GM06990 (cell line): ENCODE measurements at regions not wholly inside any gene's neighbourhood (a gene's known extent, or its start where the extent isn't known, plus 50 kb on each side); places are given as distances from the start of the nearest gene placed in this dataset.

Experiments
- DNase-seq: peaks from one replicate; pipeline ENCODE4 v3.0.0-alpha.2; 2011; ENCODE audit not compliant: insufficient read length; ENCODE audit errors: extremely low read depth
- H3K27me3 ChIP-seq: replicated peaks from 2 replicates; pipeline ENCODE4 v1.6.0; 2011; ENCODE audit warnings: low read length; ENCODE audit not compliant: control insufficient read depth, insufficient read depth
- H3K36me3 ChIP-seq: 2 replicates; pipeline ENCODE4 v1.5.1; 2011; ENCODE audit warnings: low read length; ENCODE audit not compliant: control insufficient read depth, insufficient read depth
- H3K4me3 ChIP-seq: replicated peaks from 2 replicates; pipeline ENCODE4 v1.5.1; 2011; ENCODE audit warnings: low read depth, mild to moderate bottlenecking, control low read depth, low read length
- CTCF ChIP-seq: IDR thresholded peaks from 2 replicates; pipeline ENCODE4 v1.5.1; 2011; ENCODE audit warnings: low read length, control low read depth, mild to moderate bottlenecking, inconsistent platforms; ENCODE audit not compliant: insufficient read depth, poor library complexity, severe bottlenecking

GRCh38 chr12:25764892-25765291, 193.6 kb upstream of the RASSF8 start:
- TF ChIP-seq CTCF = no peak
- no peak for DNase-seq
- H3K27me3 ChIP-seq = no peaks in the 10 kb centered on the region

GRCh38 chr12:25767606-25768005, 190.9 kb upstream of the RASSF8 start:
- Histone ChIP-seq H3K36me3 (no peaks in the 10 kb centered on the region), H3K4me3 (no peak overlapping the region), H3K27me3 (no peaks in the 10 kb centered on the region)
- no peak for DNase-seq
- TF ChIP-seq CTCF = no peak

More at GRCh38 chr12:25764892-25765291, 193.6 kb upstream of the RASSF8 start:
- Histone ChIP-seq H3K4me3 (no peak overlapping the region), H3K36me3 (no peaks in the 10 kb centered on the region)

GRCh38 chr12:25768151-25768550, 190.3 kb upstream of the RASSF8 start:
- TF ChIP-seq CTCF = no peak
- Histone ChIP-seq H3K27me3 (no peaks in the 10 kb centered on the region), H3K36me3 (no peaks in the 10 kb centered on the region), H3K4me3 (no peak overlapping the region)
- DNase-seq = no peak

GRCh38 chr12:25769082-25769945, 189.2 kb upstream of the RASSF8 start:
- no peak for DNase-seq

GRCh38 chr12:25771041-25771440, 187.4 kb upstream of the RASSF8 start:
- no peak for TF ChIP-seq CTCF
- no peaks in the 10 kb centered on the region for H3K27me3 ChIP-seq
- H3K4me3 ChIP-seq = no peak overlapping the region
- DNase-seq = no peak
- H3K36me3 ChIP-seq = no peaks in the 10 kb centered on the region

More at GRCh38 chr12:25769082-25769945, 189.2 kb upstream of the RASSF8 start:
- no peak for TF ChIP-seq CTCF
- H3K4me3 ChIP-seq = no peak overlapping the region
- H3K27me3 ChIP-seq = no peaks in the 10 kb centered on the region
- no peaks in the 10 kb centered on the region for H3K36me3 ChIP-seq

- Histone ChIP-seq H3K4me3 (no peak overlapping the region), H3K36me3 (no peaks in the 10 kb centered on the region), H3K27me3 (no peaks in the 10 kb centered on the region)
- TF ChIP-seq CTCF = no peak
- DNase-seq = no peak
Observed at GRCh38 chr12:25771476-25771875, 187.0 kb upstream of the RASSF8 start.
